Suprapubic skin (tissue), 3 donors: ENCODE measurements at regions not wholly inside any gene's neighbourhood (a gene's known extent, or its start where the extent isn't known, plus 50 kb on each side); places are given as distances from the start of the nearest gene placed in this dataset.

Source experiments
- EP300 ChIP-seq: sonication (generic); formaldehyde crosslinking; IDR thresholded peaks from one replicate; pipeline ENCODE4 v1.6.1; 2017; ENCODE audit warnings: antibody characterized with exemption
- POLR2A ChIP-seq, 2 donors: fragments of 450-650 bp; IDR thresholded peaks; one replicate each; pipeline ENCODE4 v1.6.1; 2017; ENCODE audit warnings: antibody characterized with exemption in 2 of 2, mild to moderate bottlenecking in 2 of 2, moderate library complexity in 2 of 2
- TF ChIP-seq, protein P1 (sequence below), 2 donors: fragments of 200-600 bp in 1 of 2; fragments of 450-650 bp in 1 of 2; sonication (generic) in 1 of 2; IDR thresholded peaks; one replicate each; pipeline ENCODE4 v1.5.1; 2016 to 2019; ENCODE audit warnings: antibody characterized with exemption in 2 of 2, mild to moderate bottlenecking in 1 of 2, moderate library complexity in 1 of 2

DNA sequence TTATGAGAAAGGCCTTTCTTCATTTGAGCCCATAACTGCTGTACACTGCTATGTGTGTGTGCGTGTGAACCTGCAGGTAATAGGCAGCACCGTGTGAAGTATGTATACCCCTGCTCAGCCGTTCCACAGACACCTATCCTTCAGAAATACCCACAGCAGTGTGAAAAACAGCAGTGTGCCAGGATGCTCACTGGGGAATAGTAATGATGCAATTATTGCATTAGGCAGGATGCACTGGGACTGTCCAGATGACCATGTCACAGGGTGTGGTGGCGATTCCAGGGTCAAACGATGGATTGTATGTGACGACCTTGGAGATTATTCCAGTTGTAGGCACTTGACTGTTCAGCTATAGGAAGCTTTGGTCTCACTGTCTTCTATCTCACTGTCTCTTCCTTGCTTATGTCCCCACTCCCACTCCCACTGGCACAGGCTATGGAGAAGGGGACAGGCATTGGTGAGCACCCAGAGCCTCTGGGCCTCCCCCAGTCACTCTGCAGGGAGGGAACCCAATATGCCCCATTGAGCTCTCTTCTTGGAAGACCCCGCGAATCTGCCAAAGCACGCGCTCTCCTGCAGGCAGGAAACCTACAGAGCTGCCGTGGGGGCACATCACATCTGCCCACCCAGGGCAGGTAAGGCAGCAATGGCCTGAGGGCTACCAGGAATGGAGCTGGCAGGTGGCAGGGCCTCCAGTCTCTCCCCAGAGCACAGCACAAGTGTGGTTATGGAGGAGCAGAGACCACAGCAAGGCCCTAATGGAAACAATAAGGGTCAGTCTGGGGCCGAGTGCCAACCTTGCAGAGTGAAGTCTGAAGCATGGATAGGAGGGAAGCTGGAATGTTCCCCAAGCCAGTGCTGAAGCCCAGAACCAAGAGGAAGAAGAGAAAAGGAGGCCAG lies 518.9 kb upstream of the RAB6C start:
- TF ChIP-seq, protein P1, sequence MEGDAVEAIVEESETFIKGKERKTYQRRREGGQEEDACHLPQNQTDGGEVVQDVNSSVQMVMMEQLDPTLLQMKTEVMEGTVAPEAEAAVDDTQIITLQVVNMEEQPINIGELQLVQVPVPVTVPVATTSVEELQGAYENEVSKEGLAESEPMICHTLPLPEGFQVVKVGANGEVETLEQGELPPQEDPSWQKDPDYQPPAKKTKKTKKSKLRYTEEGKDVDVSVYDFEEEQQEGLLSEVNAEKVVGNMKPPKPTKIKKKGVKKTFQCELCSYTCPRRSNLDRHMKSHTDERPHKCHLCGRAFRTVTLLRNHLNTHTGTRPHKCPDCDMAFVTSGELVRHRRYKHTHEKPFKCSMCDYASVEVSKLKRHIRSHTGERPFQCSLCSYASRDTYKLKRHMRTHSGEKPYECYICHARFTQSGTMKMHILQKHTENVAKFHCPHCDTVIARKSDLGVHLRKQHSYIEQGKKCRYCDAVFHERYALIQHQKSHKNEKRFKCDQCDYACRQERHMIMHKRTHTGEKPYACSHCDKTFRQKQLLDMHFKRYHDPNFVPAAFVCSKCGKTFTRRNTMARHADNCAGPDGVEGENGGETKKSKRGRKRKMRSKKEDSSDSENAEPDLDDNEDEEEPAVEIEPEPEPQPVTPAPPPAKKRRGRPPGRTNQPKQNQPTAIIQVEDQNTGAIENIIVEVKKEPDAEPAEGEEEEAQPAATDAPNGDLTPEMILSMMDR (IDR thresholded peaks at IDR 0.05) = no peak
- TF ChIP-seq EP300 = no peak
- no peak for TF ChIP-seq POLR2A (IDR thresholded peaks at IDR 0.05)
